HG02763 (cell line): ENCODE measurements at regions not wholly inside any gene's neighbourhood (a gene's known extent, or its start where the extent isn't known, plus 50 kb on each side); places are given as distances from the start of the nearest gene placed in this dataset.
"Not testable (repeated sequence)": the region's sequence is repeated elsewhere in the genome, so short reads cannot be mapped to it uniquely, and the experiment has no call there.

ENCODE experiments used
- ATAC-seq: cut with Tn5 transposase; IDR thresholded peaks from one replicate; pipeline ENCODE4 v1.9.1; 2021; ENCODE audit warnings: mild to moderate bottlenecking, moderate library complexity; ENCODE audit not compliant: unreplicated experiment

GRCh38 chr2:88396209-88396608, 56.3 kb downstream of the FOXI3 start:
- no peak for ATAC-seq

- no peak for ATAC-seq
These were observed 74.9 kb downstream of the FOXI3 start for GRCh38 chr2:88377641-88377991.

- no peak for ATAC-seq
These were observed 80.5 kb downstream of the FOXI3 start for GRCh38 chr2:88372042-88372441.

GRCh38 chr2:88365408-88365807, 87.1 kb downstream of the FOXI3 start:
- ATAC-seq: not testable (repeated sequence)

GRCh38 chr2:88355486-88355885, 97.0 kb downstream of the FOXI3 start:
- ATAC-seq: no peak

- ATAC-seq: no peak
These were observed 101.3 kb downstream of the FOXI3 start for GRCh38 chr2:88351249-88351601.

GRCh38 chr2:88350331-88351248, 101.9 kb downstream of the FOXI3 start:
- peak; percentile 58 for ATAC-seq

- no peak for ATAC-seq
These were observed 106.7 kb downstream of the FOXI3 start for GRCh38 chr2:88345842-88346241.

- ATAC-seq: no peak
These were observed 109.7 kb downstream of the FOXI3 start for GRCh38 chr2:88342749-88343148.

- ATAC-seq: no peak
These were observed 118.1 kb downstream of the FOXI3 start for GRCh38 chr2:88334418-88334817.

- ATAC-seq: no peak
These were observed 121.3 kb downstream of the FOXI3 start for GRCh38 chr2:88331239-88331638.

GRCh38 chr2:88329815-88330603, 122.5 kb downstream of the FOXI3 start:
- peak; percentile 84 for ATAC-seq

GRCh38 chr2:88321449-88322248, 130.8 kb downstream of the FOXI3 start:
- no peak for ATAC-seq

- ATAC-seq: no peak
These were observed 132.3 kb downstream of the FOXI3 start for GRCh38 chr2:88320076-88320773.

GRCh38 chr2:88318956-88319330, 133.6 kb downstream of the FOXI3 start:
- ATAC-seq: no peak

GRCh38 chr2:88318071-88318955, 134.2 kb downstream of the FOXI3 start:
- ATAC-seq: no peak

GRCh38 chr2:88310787-88311186, 140.6 kb downstream of the THNSL2 start:
- ATAC-seq: no peak

- ATAC-seq: no peak
These were observed 137.7 kb downstream of the THNSL2 start for GRCh38 chr2:88307817-88308216.

GRCh38 chr2:88303865-88304264, 133.7 kb downstream of the THNSL2 start:
- no peak for ATAC-seq

- ATAC-seq: no peak
These were observed 126.1 kb downstream of the THNSL2 start for GRCh38 chr2:88296247-88296646.
